Heart right ventricle (tissue), 16 donors: ENCODE measurements at regions not wholly inside any gene's neighbourhood (a gene's known extent, or its start where the extent isn't known, plus 50 kb on each side); places are given as distances from the start of the nearest gene placed in this dataset.
"Not testable (repeated sequence)": the region's sequence is repeated elsewhere in the genome, so short reads cannot be mapped to it uniquely, and the experiment has no call there.

Experiments
- ATAC-seq, 8 donors: fragments of 200-7000 bp; cut with Tn5 transposase; one replicate each; pipeline ENCODE4 v1.9.1; 2020; ENCODE audit warnings: mild to moderate bottlenecking in 8 of 8, moderate library complexity in 8 of 8, moderate number of reproducible peaks in 1 of 8
- DNase-seq, 2 donors: peaks; one replicate each; pipeline ENCODE4 v3.0.0-alpha.2; 2020
- H3K27ac ChIP-seq, 10 donors: fragments of 200-600 bp; sonication (generic) in 2 of 10; one replicate each; pipeline versions ENCODE4 v1.5.0 to v1.8.0; 2020 to 2022; ENCODE audit warnings: mild to moderate bottlenecking in 3 of 10
- H3K27me3 ChIP-seq, 7 donors: fragments of 200-600 bp; one replicate each; pipeline ENCODE4 v1.8.0; 2021 to 2022; ENCODE audit warnings: mild to moderate bottlenecking in 2 of 7
- H3K36me3 ChIP-seq, 9 donors: fragments of 200-600 bp; sonication (generic) in 1 of 9; one replicate each; pipeline versions ENCODE4 v1.5.0 to v1.8.0; 2020 to 2022; ENCODE audit warnings: mild to moderate bottlenecking in 2 of 9
- H3K4me1 ChIP-seq, 9 donors: fragments of 200-600 bp; sonication (generic) in 1 of 9; one replicate each; pipeline versions ENCODE4 v1.5.0 to v1.8.0; 2020 to 2022; ENCODE audit warnings: mild to moderate bottlenecking in 4 of 9
- H3K4me3 ChIP-seq, 10 donors: fragments of 200-600 bp; sonication (generic) in 2 of 10; one replicate each; pipeline versions ENCODE4 v1.5.0 to v1.8.0; 2020 to 2022; ENCODE audit warnings: mild to moderate bottlenecking in 7 of 10, moderate library complexity in 2 of 10
- H3K9me3 ChIP-seq, 11 donors: fragments of 200-600 bp in 10 of 11; sonication (generic) in 2 of 11; one replicate each; pipeline versions ENCODE4 v1.5.0 to v1.8.0; 2013 to 2022; ENCODE audit warnings: mild to moderate bottlenecking in 2 of 11, control low read depth in 1 of 11, moderate library complexity in 1 of 11
- WGBS, 2 donors: extraction: QIAGEN DNeasy Blood & Tissue Kit; methylation state at CpG; one replicate each; pipeline ENCODE4 v1.1.7; 2013; ENCODE audit warnings: inconsistent platforms in 1 of 2; 5-methylcytosine and 5-hydroxymethylcytosine counted together
- intact Hi-C, 10 donors: fragments of 100-400 bp; cut with DNase I; formaldehyde crosslinking; loops; one replicate each; pipeline versions ENCODE4 v1.11.1 to v1.14.2; 2022
- TF ChIP-seq, protein P1 (sequence below), 9 donors: fragments of 200-600 bp; sonication (generic) in 2 of 9; IDR thresholded peaks; one replicate each; pipeline versions ENCODE4 v1.5.0 to v1.8.0; 2021 to 2022; ENCODE audit warnings: antibody characterized with exemption in 9 of 9, mild to moderate bottlenecking in 5 of 9, moderate library complexity in 1 of 9
- donor health status: Arrhythmogenic right ventricular cardiomyopathy.
- donor health status: ischemic (EF 13 %, LVEDD 7.1; RV severe dilation, severe dysfunction).
- donor health status: healthy with polysubstance abuse.
- donor health status: DM: no; HTN: yes; CAD: no.
- donor health status: DM: no; HTN: no; CAD: no.
- donor health status: ischemic (EF 25% LVEDD 6.9; RV normal size, moderate dysfunction).
- donor health status: ischemic (EF 25% LVEDD 5.7; RV mildly dilated, moderate dysfunction).
- donor health status: healthy.
- donor health status: DM: yes; HTN: yes; CAD: no.
- donor health status: Ischemic cardiomyopathy.
- donor health status: ischemic (EF 35%, LVEDD 5.7; RV mildly dilated, moderate dysfunction).
- donor health status: nonischemic (EF 11% LVEDD 7.7; RV severe dilation, severe dysfunction).
- donor health status: DM: yes; HTN: yes; CAD: no.
- donor health status: PGD.
- donor health status: ischemic (EF 29% LVEDD 5.4; RV normal size, mild dysfunction).
- donor health status: nonischemic (EF 23%, LVEDD 6.1; RV moderate dilation, normal function).

DNA sequence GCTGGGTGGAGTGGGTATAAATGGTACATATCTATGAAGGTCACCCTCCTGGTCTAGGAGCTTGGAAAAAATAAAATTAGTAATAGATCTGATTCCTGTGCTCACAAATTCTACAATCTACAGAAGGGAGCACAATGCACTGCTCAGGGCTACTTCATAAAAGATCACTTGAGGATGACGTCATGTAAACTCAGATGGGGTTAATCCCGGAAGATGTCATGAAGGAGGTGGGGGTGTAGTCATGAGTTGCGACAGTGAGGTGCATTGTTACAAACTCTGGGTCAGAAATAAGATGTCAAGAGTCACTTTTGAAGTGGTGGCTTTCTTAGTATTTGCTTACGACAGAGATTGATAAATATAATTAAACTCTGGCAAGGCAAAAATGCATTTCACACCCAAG is 68.2 kb downstream of the LHX9 start:
- TF ChIP-seq, protein P1, sequence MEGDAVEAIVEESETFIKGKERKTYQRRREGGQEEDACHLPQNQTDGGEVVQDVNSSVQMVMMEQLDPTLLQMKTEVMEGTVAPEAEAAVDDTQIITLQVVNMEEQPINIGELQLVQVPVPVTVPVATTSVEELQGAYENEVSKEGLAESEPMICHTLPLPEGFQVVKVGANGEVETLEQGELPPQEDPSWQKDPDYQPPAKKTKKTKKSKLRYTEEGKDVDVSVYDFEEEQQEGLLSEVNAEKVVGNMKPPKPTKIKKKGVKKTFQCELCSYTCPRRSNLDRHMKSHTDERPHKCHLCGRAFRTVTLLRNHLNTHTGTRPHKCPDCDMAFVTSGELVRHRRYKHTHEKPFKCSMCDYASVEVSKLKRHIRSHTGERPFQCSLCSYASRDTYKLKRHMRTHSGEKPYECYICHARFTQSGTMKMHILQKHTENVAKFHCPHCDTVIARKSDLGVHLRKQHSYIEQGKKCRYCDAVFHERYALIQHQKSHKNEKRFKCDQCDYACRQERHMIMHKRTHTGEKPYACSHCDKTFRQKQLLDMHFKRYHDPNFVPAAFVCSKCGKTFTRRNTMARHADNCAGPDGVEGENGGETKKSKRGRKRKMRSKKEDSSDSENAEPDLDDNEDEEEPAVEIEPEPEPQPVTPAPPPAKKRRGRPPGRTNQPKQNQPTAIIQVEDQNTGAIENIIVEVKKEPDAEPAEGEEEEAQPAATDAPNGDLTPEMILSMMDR (IDR thresholded peaks at IDR 0.05) = no peak
- H3K4me3 ChIP-seq = no peak overlapping the region
- ATAC-seq (no peak), DNase-seq (no peak)
- H3K36me3 ChIP-seq = no peaks in the 10 kb centered on the region
- H3K4me1 ChIP-seq = no peaks in the 10 kb centered on the region
- 75% methylated on average over 4 of the region's 4 CpGs for WGBS, 2 donors
- no peak overlapping the region for H3K27ac ChIP-seq
- intact Hi-C loops = no loop called here
- no peaks in the 10 kb centered on the region for H3K9me3 ChIP-seq
- H3K27me3 ChIP-seq = peaks cover 0 to 7% (median 0%) of the 10 kb centered on the region in 7 donors

DNA sequence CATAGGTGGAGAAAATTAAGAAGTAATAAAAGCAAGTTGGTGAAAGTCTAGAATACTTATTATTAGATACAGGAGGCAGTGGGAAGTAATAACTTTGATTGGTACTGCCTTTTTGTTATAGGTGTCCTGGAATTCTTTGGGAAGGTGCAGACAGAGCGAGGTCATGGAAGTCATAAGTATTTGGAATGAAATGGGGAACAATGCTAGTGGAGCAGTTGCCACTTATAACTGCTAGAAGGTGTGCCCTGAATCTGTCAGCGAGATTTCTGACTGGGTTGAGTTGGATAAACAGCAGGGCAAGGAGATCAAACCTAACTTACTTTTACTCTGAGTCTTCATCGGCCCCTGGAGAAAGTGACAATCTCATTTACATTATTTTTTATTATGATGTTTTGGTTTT is 69.6 kb downstream of the LHX9 start:
- H3K9me3 ChIP-seq = no peaks in the 10 kb centered on the region
- WGBS, 2 donors = 45 to 58% methylated on average over 3 of the region's 3 CpGs
- TF ChIP-seq, protein P1 (IDR thresholded peaks at IDR 0.05) = no peak
- intact Hi-C loops = no loop called here
- DNase-seq = no peak
- no peaks in the 10 kb centered on the region for H3K4me1 ChIP-seq
- H3K36me3 ChIP-seq = no peaks in the 10 kb centered on the region
- ATAC-seq = peak in 5 of 8 donors; percentile 48 to 77 (median 67)
- no peak overlapping the region for H3K4me3 ChIP-seq
- no peak overlapping the region for H3K27ac ChIP-seq
- H3K27me3 ChIP-seq = peaks cover 0 to 3% (median 0%) of the 10 kb centered on the region in 7 donors

DNA sequence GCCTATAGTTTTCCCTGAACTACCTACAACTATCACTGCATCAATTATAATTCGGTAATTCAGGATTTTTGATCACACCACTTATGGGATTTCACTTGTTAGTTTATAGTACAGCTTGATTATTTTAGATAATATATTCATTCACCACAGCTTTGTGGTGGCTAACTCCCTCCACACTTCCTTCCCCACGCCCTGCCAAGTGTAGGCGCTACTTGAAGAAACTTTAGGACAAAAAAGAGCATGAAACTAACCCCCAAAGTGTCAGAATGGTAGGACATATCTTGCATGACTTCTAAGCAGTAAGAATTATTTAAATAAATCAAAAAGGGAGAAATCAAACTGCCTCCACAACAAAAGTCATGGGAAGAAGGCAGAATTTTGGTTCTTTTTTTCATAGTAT is 70.1 kb downstream of the LHX9 start:
- no peak for ATAC-seq
- no peak for DNase-seq
- Histone ChIP-seq H3K36me3 (no peaks in the 10 kb centered on the region), H3K4me3 (no peak overlapping the region), H3K4me1 (no peaks in the 10 kb centered on the region), H3K9me3 (no peaks in the 10 kb centered on the region), H3K27ac (no peak overlapping the region), H3K27me3 (peaks cover 0 to 3% (median 0%) of the 10 kb centered on the region in 7 donors)
- TF ChIP-seq, protein P1 (IDR thresholded peaks at IDR 0.05) = no peak
- intact Hi-C loops = no loop called here
- 78 to 84% methylated on average over 3 of the region's 3 CpGs for WGBS, 2 donors

DNA sequence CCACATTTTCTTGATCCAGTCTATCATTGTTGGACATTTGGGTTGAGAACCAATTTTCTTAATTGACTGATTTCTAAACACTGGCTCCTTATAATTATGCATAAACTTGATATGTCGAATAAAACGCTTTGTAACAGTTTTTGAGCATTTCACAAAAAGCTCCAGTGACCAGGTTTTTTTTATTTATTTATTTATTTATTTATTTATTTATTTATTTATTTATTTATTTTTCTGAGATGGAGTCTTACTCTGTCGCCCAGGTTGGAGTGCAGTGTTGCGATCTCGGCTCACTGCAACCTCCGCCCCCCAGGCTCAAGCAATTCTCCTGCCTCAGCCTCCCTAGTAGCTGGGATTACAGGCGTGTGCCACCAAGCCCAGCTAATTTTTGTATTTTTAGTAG is 71.4 kb downstream of the LHX9 start:
- H3K36me3 ChIP-seq, ATAC-seq, H3K27ac ChIP-seq, DNase-seq, H3K4me3 ChIP-seq, H3K27me3 ChIP-seq, H3K4me1 ChIP-seq, H3K9me3 ChIP-seq, intact Hi-C loops: not testable (repeated sequence)
- WGBS, 2 donors = 97 to 98% methylated on average over 7 of the region's 7 CpGs

DNA sequence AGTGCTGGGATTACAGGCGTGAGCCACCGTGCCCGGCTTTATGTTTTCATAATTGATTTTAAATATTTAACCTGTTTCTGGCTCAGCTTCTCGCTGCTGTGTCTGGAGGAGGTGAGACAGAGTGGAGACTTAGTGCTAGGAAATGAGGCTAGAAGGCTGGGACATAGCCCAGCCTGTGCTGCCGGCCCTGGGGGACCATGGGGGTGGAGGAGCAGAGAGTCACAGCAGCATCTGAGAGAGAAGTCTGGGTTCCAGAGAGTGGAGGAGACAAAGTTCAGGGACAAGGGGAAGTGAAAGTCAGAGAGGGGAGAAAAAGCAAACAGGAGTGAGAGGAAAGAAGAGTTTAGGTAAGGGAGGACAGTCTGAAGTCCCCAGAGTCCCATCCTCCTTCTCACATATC is 71.9 kb downstream of the LHX9 start:
- no peak overlapping the region for H3K27ac ChIP-seq
- intact Hi-C loops = no loop called here
- ATAC-seq = no peak
- H3K27me3 ChIP-seq = peaks cover 0 to 3% (median 0%) of the 10 kb centered on the region in 7 donors
- no peaks in the 10 kb centered on the region for H3K9me3 ChIP-seq
- TF ChIP-seq, protein P1 (IDR thresholded peaks at IDR 0.05) = no peak
- H3K36me3 ChIP-seq = no peaks in the 10 kb centered on the region
- WGBS, 2 donors = 88 to 91% methylated on average over 5 of the region's 5 CpGs
- H3K4me3 ChIP-seq = no peak overlapping the region
- H3K4me1 ChIP-seq = no peaks in the 10 kb centered on the region
- no peak for DNase-seq
